K562 (cell line): ENCODE measurements at regions not wholly inside any gene's neighbourhood (a gene's known extent, or its start where the extent isn't known, plus 50 kb on each side); places are given as distances from the start of the nearest gene placed in this dataset.

Source experiments
- ATAC-seq: fragments of 200-7000 bp; cut with Tn5 transposase; 3 replicates; pipeline ENCODE4 v1.9.1; 2020; ENCODE audit warnings: moderate library complexity
- BruUV-seq: library from RNA; stranded (reverse); fragments of 400-500 nt; replicated peaks from 2 replicates; lab custom pipeline; 2021; lab: Mats Ljungman, UMichigan
- CTCF ChIA-PET: fragments of 300-600 bp; formaldehyde crosslinking; extraction: SDS; loops from one replicate; lab custom pipeline; 2021; ENCODE audit warnings: low intra/inter-chr PET ratio; lab: Yijun Ruan, JAX
- POLR2A ChIA-PET: fragments of 300-600, 350-650 bp; sonication (Branson Sonifier 250); formaldehyde crosslinking; extraction: SDS; loops from one replicate; lab custom pipeline; 2021; ENCODE audit warnings: antibody characterized with exemption, inconsistent platforms; lab: Yijun Ruan, JAX
- DNase-seq, 4 experiments: peaks; one replicate each; pipeline versions ENCODE4 v3.0.0 to v3.0.0-alpha.2; 2011 to 2018; ENCODE audit warnings: low spot score in 3 of 4, mixed read lengths in 3 of 4; ENCODE audit errors: extremely low read depth in 1 of 4
- FAIRE-seq: peaks from 2 replicates; lab custom pipeline; 2011; peaks lifted over from hg19 to GRCh38; lab: Jason Lieb, UNC
- H2AFZ ChIP-seq: 2 replicates; pipeline ENCODE4 v1.6.0; 2011; ENCODE audit warnings: low read depth, low read length, control low read depth, inconsistent platforms
- H3K27ac ChIP-seq: fragments of 200-600 bp; 3 replicates; pipeline ENCODE4 v1.8.0; 2011; ENCODE audit warnings: low read depth, mild to moderate bottlenecking, control low read depth, inconsistent platforms, low read length, moderate library complexity, mixed read lengths; ENCODE audit errors: extremely low read depth
- H3K27me3 ChIP-seq, 2 experiments: fragments of 300-600 bp in 1 of 2; 2 replicates in 1 of 2; 3 replicates in 1 of 2; pipeline versions ENCODE4 v1.6.0 to v1.8.0; 2011; ENCODE audit warnings: inconsistent platforms in 2 of 2, low read length in 2 of 2, mild to moderate bottlenecking in 1 of 2, mixed read lengths in 1 of 2, moderate library complexity in 1 of 2; ENCODE audit not compliant: control insufficient read depth in 2 of 2, insufficient read depth in 2 of 2
- H3K36me3 ChIP-seq: fragments of 300-600 bp; 3 replicates; pipeline ENCODE4 v1.8.0; 2011; ENCODE audit warnings: mild to moderate bottlenecking, low read length, inconsistent platforms; ENCODE audit not compliant: control insufficient read depth, insufficient read depth
- H3K4me1 ChIP-seq, 2 experiments: fragments of 200-600 bp in 1 of 2; replicated peaks in 1 of 2; 2 replicates in 1 of 2; 3 replicates in 1 of 2; pipeline versions ENCODE4 v1.5.1 to v1.8.0; 2011; ENCODE audit warnings: inconsistent platforms in 2 of 2, low read length in 2 of 2, mild to moderate bottlenecking in 1 of 2, mixed read lengths in 1 of 2, moderate library complexity in 1 of 2; ENCODE audit not compliant: control insufficient read depth in 2 of 2, insufficient read depth in 2 of 2
- H3K4me2 ChIP-seq: 2 replicates; pipeline ENCODE4 v1.6.1; 2011; ENCODE audit warnings: low read length, control low read depth, inconsistent platforms, mixed read lengths; ENCODE audit not compliant: insufficient read depth
- H3K4me3 ChIP-seq: fragments of 200-600 bp; sonication (generic), shearing (Covaris generic); 2 replicates; pipeline ENCODE4 v1.5.1; 2016; ENCODE audit warnings: control low read depth, inconsistent platforms
- H3K79me2 ChIP-seq: fragments of 200-600 bp; 3 replicates; pipeline ENCODE4 v1.8.0; 2011; ENCODE audit warnings: low read length, inconsistent platforms; ENCODE audit not compliant: control insufficient read depth, insufficient read depth
- H3K9ac ChIP-seq, 2 experiments: 2 replicates each; pipeline versions ENCODE4 v1.6.0 to v1.6.1; 2011; ENCODE audit warnings: low read depth in 2 of 2, low read length in 2 of 2, control low read depth in 1 of 2, inconsistent platforms in 1 of 2, mild to moderate bottlenecking in 1 of 2, mixed read lengths in 1 of 2; ENCODE audit not compliant: insufficient read depth in 1 of 2
- H3K9me1 ChIP-seq: one replicate; pipeline ENCODE4 v1.6.0; 2011; ENCODE audit warnings: inconsistent platforms, mild to moderate bottlenecking, low read length, moderate library complexity; ENCODE audit not compliant: control insufficient read depth, insufficient read depth
- H3K9me3 ChIP-seq: replicated peaks from 2 replicates; pipeline ENCODE4 v1.5.1; 2011; ENCODE audit warnings: low read depth, low read length, inconsistent platforms; ENCODE audit not compliant: control insufficient read depth, insufficient read depth
- H4K20me1 ChIP-seq: replicated peaks from 2 replicates; pipeline ENCODE4 v1.6.1; 2011; ENCODE audit warnings: low read length, inconsistent platforms, mixed read lengths; ENCODE audit not compliant: control insufficient read depth, insufficient read depth
- SMC3 ChIP-seq: conservative IDR thresholded peaks from 2 replicates; pipeline ENCODE4 v1.6.1; 2011; ENCODE audit warnings: low read depth, low read length, improper control_type of control experiment; ENCODE audit not compliant: insufficient read depth
- SRSF9 ChIP-seq: fragments of 200-400 bp; formaldehyde crosslinking; IDR thresholded peaks from 2 replicates; pipeline ENCODE4 v1.6.1; 2017; ENCODE audit warnings: low read depth, low read length, borderline replicate concordance
- ZFP36 ChIP-seq: fragments of 150-350 bp; IDR thresholded peaks from 2 replicates; pipeline ENCODE4 v1.6.1; 2018; ENCODE audit warnings: low read length, low read depth; ENCODE audit not compliant: partially characterized antibody
- WGBS: fragments of 100-300 bp; shearing (Covaris generic); methylation state at CpG from one replicate; pipeline ENCODE4 v1.1.6; 2016; ENCODE audit warnings: low coverage, mixed read lengths; ENCODE audit not compliant: insufficient coverage; ENCODE audit errors: missing lambda C conversion rate; 5-methylcytosine and 5-hydroxymethylcytosine counted together
- in situ Hi-C: fragments of 300-500 bp; cut with MboI; formaldehyde crosslinking; loops from 4 replicates; pipeline ENCODE4 v1.15.0; 2018; ENCODE audit warnings: inconsistent platforms, mixed read lengths
- intact Hi-C: fragments of 100-400 bp; cut with micrococcal nuclease; formaldehyde crosslinking; loops from 2 replicates; pipeline ENCODE4 v1.14.2; 2022
- TF ChIP-seq, protein P1 (sequence below): fragments of 450-650 bp; formaldehyde crosslinking; IDR thresholded peaks from 2 replicates; pipeline ENCODE4 v1.4.0; 2020; ENCODE audit warnings: mild to moderate bottlenecking, mixed read lengths

DNA sequence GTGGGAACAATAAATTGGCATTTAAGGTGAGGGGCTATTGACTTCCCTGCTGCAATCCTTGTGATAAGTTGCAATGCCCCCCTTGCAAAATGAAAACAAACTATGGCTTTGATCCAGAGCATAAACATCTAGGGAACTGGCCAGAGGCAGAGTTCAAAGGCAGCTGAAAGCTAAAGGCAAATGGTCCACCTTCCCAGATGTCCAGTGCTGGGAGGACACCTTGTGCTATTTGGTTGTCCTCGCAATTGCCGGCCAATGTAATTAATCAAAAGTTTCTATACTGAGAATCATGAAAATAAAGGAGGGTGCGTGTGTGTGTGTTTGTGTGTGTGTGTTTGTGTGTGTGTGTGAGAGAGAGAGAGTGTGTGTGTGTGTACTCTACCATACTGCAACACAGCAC lies 337.4 kb downstream of the CBLN4 start:
- FAIRE-seq = no peak

GRCh38 chr20:55667024-55667423 lies 338.3 kb downstream of the CBLN4 start:
- FAIRE-seq (no peak), ATAC-seq (no peak), DNase-seq (no peak)
- H3K4me3 ChIP-seq = no peak overlapping the region
- in situ Hi-C loops = no loop called here
- intact Hi-C loops = no loop called here
- no peaks in the 10 kb centered on the region for H3K4me1 ChIP-seq
- no peaks in the 10 kb centered on the region for H4K20me1 ChIP-seq
- no peaks in the 10 kb centered on the region for H3K79me2 ChIP-seq
- no peaks in the 10 kb centered on the region for H3K9me1 ChIP-seq
- 0% methylated on average over 4 of the region's 4 CpGs for WGBS
- no peaks in the 10 kb centered on the region for H3K9me3 ChIP-seq
- ChIA-PET POLR2A (no interaction called here), CTCF (no interaction called here)
- no TSS peak for BruUV-seq
- H3K4me2 ChIP-seq = no peak overlapping the region
- H3K36me3 ChIP-seq = no peaks in the 10 kb centered on the region
- no peak overlapping the region for H3K9ac ChIP-seq
- H3K27ac ChIP-seq = no peak overlapping the region
- H2AFZ ChIP-seq = no peak overlapping the region
- TF ChIP-seq SMC3 = no peak
- TF ChIP-seq, protein P1, sequence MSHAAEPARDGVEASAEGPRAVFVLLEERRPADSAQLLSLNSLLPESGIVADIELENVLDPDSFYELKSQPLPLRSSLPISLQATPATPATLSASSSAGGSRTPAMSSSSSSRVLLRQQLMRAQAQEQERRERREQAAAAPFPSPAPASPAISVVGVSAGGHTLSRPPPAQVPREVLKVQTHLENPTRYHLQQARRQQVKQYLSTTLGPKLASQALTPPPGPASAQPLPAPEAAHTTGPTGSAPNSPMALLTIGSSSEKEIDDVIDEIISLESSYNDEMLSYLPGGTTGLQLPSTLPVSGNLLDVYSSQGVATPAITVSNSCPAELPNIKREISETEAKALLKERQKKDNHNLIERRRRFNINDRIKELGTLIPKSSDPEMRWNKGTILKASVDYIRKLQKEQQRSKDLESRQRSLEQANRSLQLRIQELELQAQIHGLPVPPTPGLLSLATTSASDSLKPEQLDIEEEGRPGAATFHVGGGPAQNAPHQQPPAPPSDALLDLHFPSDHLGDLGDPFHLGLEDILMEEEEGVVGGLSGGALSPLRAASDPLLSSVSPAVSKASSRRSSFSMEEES (CRISPR knock-in tag) = peak; percentile 19; the same call in 1 of the 2 replicates
- no peaks in the 10 kb centered on the region for H3K27me3 ChIP-seq

More for the DNA sequence above, 337.4 kb downstream of the CBLN4 start:
- no peaks in the 10 kb centered on the region for H3K79me2 ChIP-seq
- no peak overlapping the region for H2AFZ ChIP-seq
- CTCF ChIA-PET = no interaction called here
- in situ Hi-C loops (no loop called here), intact Hi-C loops (no loop called here)
- WGBS = 0% methylated on average over 3 of the region's 3 CpGs
- H3K27ac ChIP-seq = no peak overlapping the region
- BruUV-seq = no TSS peak
- H3K4me2 ChIP-seq = no peak overlapping the region
- no peak overlapping the region for H3K9ac ChIP-seq
- H3K36me3 ChIP-seq = no peaks in the 10 kb centered on the region
- no peaks in the 10 kb centered on the region for H3K4me1 ChIP-seq
- TF ChIP-seq ZFP36 = no peak
- TF ChIP-seq SRSF9 = no peak
- TF ChIP-seq, all 486 proteins: peak for 0
- Histone ChIP-seq H3K4me3 (no peak overlapping the region), H4K20me1 (no peaks in the 10 kb centered on the region), H3K9me1 (no peaks in the 10 kb centered on the region), H3K9me3 (no peaks in the 10 kb centered on the region), H3K27me3 (no peaks in the 10 kb centered on the region)
- POLR2A ChIA-PET = no interaction called here
- ATAC-seq (no peak), DNase-seq (no peak)
